ENCODE measurements at regions not wholly inside any gene's neighbourhood (a gene's known extent, or its start where the extent isn't known, plus 50 kb on each side); places are given as distances from the start of the nearest gene placed in this dataset.

- Histone ChIP-seq H3K4me3 (ENCODE audit: low read depth, low read length) (no peak overlapping the region), H3K27me3 (ENCODE audit: control insufficient read depth, insufficient read depth, low read length) (no peaks in the 10 kb centered on the region), H3K36me3 (ENCODE audit: control insufficient read depth, insufficient read depth, low read length) (no peaks in the 10 kb centered on the region)
- DNase-seq (ENCODE audit: low read depth): peak; percentile 74
- FAIRE-seq: no peak
- no peak for TF ChIP-seq CTCF (IDR thresholded peaks at IDR 0.05; ENCODE audit: insufficient read depth, low read length, severe bottlenecking)
Observed at GRCh38 chr10:4470231-4470835, 355.7 kb upstream of the AKR1E2 start.

- DNase-seq (ENCODE audit: low read depth) (no peak), FAIRE-seq (no peak)
- no peak for TF ChIP-seq CTCF (IDR thresholded peaks at IDR 0.05; ENCODE audit: insufficient read depth, low read length, severe bottlenecking)
- Histone ChIP-seq H3K4me3 (ENCODE audit: low read depth, low read length) (no peak overlapping the region), H3K36me3 (ENCODE audit: control insufficient read depth, insufficient read depth, low read length) (no peaks in the 10 kb centered on the region), H3K27me3 (ENCODE audit: control insufficient read depth, insufficient read depth, low read length) (no peaks in the 10 kb centered on the region)
Observed at GRCh38 chr10:4467481-4467880, 358.5 kb upstream of the AKR1E2 start.

- no peak for DNase-seq (ENCODE audit: low read depth)
- TF ChIP-seq CTCF (IDR thresholded peaks at IDR 0.05; ENCODE audit: insufficient read depth, low read length, severe bottlenecking): no peak
- FAIRE-seq: no peak
- Histone ChIP-seq H3K36me3 (ENCODE audit: control insufficient read depth, insufficient read depth, low read length) (no peaks in the 10 kb centered on the region), H3K27me3 (ENCODE audit: control insufficient read depth, insufficient read depth, low read length) (no peaks in the 10 kb centered on the region), H3K4me3 (ENCODE audit: low read depth, low read length) (no peak overlapping the region)
Observed at GRCh38 chr10:4460267-4460666, 365.7 kb upstream of the AKR1E2 start.

- H3K4me3 ChIP-seq (ENCODE audit: low read depth, low read length): no peak overlapping the region
- no peaks in the 10 kb centered on the region for H3K36me3 ChIP-seq (ENCODE audit: control insufficient read depth, insufficient read depth, low read length)
- FAIRE-seq (peak; percentile 64), DNase-seq (ENCODE audit: low read depth) (no peak)
- no peak for TF ChIP-seq CTCF (IDR thresholded peaks at IDR 0.05; ENCODE audit: insufficient read depth, low read length, severe bottlenecking)
- no peaks in the 10 kb centered on the region for H3K27me3 ChIP-seq (ENCODE audit: control insufficient read depth, insufficient read depth, low read length)
Observed at GRCh38 chr10:4459531-4459930, 366.5 kb upstream of the AKR1E2 start.

GRCh38 chr10:4457597-4457996 lies 368.4 kb upstream of the AKR1E2 start:
- no peaks in the 10 kb centered on the region for H3K36me3 ChIP-seq (ENCODE audit: control insufficient read depth, insufficient read depth, low read length)
- H3K27me3 ChIP-seq (ENCODE audit: control insufficient read depth, insufficient read depth, low read length): no peaks in the 10 kb centered on the region
- FAIRE-seq (no peak), DNase-seq (ENCODE audit: low read depth) (no peak)
- no peak overlapping the region for H3K4me3 ChIP-seq (ENCODE audit: low read depth, low read length)
- no peak for TF ChIP-seq CTCF (IDR thresholded peaks at IDR 0.05; ENCODE audit: insufficient read depth, low read length, severe bottlenecking)

- FAIRE-seq (no peak), DNase-seq (ENCODE audit: low read depth) (no peak)
- no peaks in the 10 kb centered on the region for H3K27me3 ChIP-seq (ENCODE audit: control insufficient read depth, insufficient read depth, low read length)
- H3K4me3 ChIP-seq (ENCODE audit: low read depth, low read length): no peak overlapping the region
- no peak for TF ChIP-seq CTCF (IDR thresholded peaks at IDR 0.05; ENCODE audit: insufficient read depth, low read length, severe bottlenecking)
- no peaks in the 10 kb centered on the region for H3K36me3 ChIP-seq (ENCODE audit: control insufficient read depth, insufficient read depth, low read length)
Observed at GRCh38 chr10:4456776-4457175, 369.2 kb upstream of the AKR1E2 start.

Measured in bronchial epithelial cell (primary cell).